ENCODE measurements at regions not wholly inside any gene's neighbourhood (a gene's known extent, or its start where the extent isn't known, plus 50 kb on each side); places are given as distances from the start of the nearest gene placed in this dataset.
"Not testable (repeated sequence)": the region's sequence is repeated elsewhere in the genome, so short reads cannot be mapped to it uniquely, and the experiment has no call there.

DNA sequence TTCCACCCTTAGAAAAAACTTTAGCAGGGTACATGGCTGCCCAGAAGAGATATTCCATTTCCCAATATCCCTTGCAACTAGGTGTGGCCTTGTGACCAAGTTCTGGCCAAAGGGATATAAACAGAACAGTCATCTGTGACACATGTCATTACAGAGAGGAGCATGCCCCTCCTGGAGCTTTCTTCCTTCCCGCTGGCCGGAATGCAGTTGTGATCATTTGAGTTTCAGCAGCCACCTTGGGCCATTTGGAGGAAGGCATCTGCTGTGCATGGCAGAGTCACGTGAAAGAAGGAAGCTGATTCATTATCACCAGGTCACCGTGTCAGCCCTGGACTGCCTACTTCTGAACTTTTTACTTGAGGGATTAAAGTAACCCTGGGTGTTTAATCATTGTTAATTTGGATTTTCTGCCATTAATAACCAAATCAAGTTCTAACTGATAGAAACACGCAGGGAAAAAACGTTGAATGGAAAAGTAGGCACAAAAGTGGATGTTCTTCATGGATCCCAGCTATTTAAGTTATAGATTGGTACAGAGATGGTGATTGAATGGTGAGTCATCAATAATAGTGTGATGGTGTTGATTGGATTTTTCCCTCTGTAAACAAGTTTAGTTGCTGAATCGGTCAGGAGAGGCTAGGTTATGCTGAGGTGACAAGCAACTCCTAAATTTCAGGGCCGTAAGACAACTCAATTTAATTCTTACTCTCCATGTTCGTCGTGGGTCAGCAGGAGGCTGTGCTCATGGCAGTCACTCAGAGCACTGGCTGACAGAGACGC, 80.7 kb upstream of the CCDC167 start:
- Mint-ChIP-seq H3K36me3 (no peaks in the 10 kb centered on the region), H3K4me1 (peaks cover 4% of the 10 kb centered on the region), H3K4me3 (no peak overlapping the region), H3K27ac (no peak overlapping the region), H3K9me3 (no peaks in the 10 kb centered on the region)
- DNase-seq (ENCODE audit: low spot score in 2 of 2) (no peak), ATAC-seq (no peak)

DNA sequence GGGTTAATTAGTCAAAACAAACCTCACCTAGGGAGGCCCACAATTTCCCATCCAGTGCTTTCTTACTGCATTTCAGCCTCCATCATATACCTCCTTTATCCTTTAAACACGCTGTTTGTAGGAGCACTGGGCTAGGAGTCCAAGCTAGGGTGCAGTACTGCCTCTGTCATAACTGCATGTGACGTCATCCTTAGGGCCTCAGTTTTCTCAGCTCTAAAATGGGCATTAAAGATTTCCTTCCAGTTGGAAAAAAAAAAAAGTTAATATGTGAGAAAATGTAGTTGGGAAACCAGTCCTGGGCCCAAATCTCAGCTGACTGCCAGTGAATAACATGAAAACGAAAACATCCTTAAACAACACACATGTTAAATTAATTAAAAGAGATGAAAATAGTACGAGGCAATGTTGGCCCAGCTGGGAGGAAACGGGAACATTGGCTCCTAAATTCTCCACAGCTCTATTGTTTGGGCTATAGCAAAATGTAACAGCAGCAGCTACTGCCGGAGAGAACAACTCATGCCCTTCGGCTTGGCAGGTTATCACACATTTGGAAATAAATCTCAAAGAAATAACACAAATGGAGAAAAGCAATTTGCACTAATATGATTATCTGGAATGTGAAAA, 79.9 kb upstream of the CCDC167 start:
- Mint-ChIP-seq H3K27ac (no peak overlapping the region), H3K4me3 (no peak overlapping the region), H3K9me3 (no peaks in the 10 kb centered on the region), H3K4me1 (peaks cover 2% of the 10 kb centered on the region), H3K36me3 (no peaks in the 10 kb centered on the region)
- no peak for DNase-seq (ENCODE audit: low spot score in 2 of 2)
- ATAC-seq, result no peak

DNA sequence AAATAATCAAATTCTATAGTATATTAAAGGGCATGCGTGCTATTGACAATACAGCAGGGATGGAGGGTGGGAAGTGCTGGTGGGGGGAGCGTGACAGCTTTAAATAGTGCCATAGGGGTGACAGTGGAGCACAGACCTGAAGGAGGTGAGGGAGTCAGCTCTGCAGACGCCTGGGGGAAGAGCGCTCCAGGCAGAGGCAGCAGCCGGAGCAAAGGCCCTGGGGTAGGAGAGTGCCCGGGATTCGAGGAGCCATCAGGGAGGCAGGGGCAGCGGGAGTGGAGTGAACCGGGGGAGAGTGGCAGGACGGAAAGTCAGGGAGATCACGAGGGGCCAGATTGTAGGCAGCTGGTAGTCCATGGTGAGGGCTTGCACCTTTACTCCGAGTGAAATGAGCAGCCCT, 78.4 kb upstream of the CCDC167 start:
- DNase-seq (ENCODE audit: low spot score in 2 of 2) (no peak), ATAC-seq (no peak)
- H3K9me3 Mint-ChIP-seq, result no peaks in the 10 kb centered on the region
- no peak overlapping the region for H3K27ac Mint-ChIP-seq
- H3K36me3 Mint-ChIP-seq, result no peaks in the 10 kb centered on the region
- no peak overlapping the region for H3K4me3 Mint-ChIP-seq
- no peaks in the 10 kb centered on the region for H3K4me1 Mint-ChIP-seq

DNA sequence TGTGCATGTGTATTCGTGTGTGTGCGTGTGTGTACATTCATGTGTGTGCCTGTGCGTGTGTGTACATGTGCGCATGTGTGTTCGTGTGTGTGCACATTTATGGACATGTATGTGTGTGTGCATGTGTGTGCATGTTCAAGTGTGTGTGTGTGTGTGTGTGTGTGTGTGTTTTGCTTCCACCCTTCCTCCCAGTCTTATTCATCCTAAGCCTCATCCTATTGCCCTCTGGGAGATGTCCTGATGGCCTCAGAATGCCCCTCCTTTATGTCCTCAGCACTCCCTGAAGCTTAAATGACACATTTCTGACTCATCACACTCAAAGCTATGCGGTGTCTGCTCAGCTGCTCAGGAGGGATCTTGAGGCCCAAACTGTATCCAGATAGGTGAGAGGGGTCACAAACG, 76.6 kb upstream of the CCDC167 start:
- ATAC-seq (no peak), DNase-seq (ENCODE audit: low spot score in 2 of 2) (no peak)
- Mint-ChIP-seq H3K27ac (no peak overlapping the region), H3K9me3 (no peaks in the 10 kb centered on the region), H3K4me1 (no peaks in the 10 kb centered on the region), H3K4me3 (no peak overlapping the region), H3K36me3 (no peaks in the 10 kb centered on the region)

DNA sequence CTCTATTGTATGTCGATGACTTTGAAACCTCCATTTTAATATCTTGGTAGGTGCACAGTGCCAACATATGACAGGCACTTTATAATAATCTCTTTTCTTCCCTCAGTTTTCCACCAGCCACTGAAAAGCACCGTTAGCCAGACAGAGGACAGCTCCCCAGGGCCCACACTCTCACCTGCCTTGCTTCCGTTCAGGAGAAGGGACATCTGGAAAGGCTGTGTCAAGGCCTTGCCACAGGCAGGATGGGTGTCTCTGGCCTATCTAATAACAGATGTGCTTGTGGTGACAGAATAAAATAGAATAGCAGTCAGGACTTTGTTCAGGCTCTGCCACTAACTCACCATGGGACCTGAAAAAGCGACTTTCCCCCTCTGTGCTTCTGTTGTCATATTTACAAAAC, 75.5 kb upstream of the CCDC167 start:
- ATAC-seq (no peak), DNase-seq (ENCODE audit: low spot score in 2 of 2) (no peak)
- Mint-ChIP-seq H3K4me1 (no peaks in the 10 kb centered on the region), H3K9me3 (no peaks in the 10 kb centered on the region), H3K36me3 (no peaks in the 10 kb centered on the region), H3K4me3 (no peak overlapping the region), H3K27ac (no peak overlapping the region)

DNA sequence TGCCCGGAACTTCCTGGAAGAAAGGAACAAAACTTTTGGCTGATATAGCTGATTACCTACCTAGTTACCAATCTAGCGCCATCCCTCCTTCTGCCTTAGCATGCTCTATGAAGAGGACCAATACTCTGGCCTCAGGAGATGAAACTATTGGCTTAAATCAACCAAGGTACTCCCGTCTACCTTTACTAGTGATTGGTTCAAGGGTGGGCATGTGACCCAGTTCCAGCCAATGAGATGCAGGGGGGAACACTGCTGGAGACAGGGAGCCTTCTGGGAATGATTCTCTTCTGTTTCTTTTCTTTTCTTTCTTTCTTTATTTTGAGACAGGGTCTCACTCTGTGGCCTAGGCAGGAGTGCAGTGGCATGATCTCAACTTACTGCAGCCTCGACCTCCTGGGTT, 72.6 kb upstream of the CCDC167 start:
- DNase-seq (ENCODE audit: low spot score in 2 of 2), result no peak
- Mint-ChIP-seq H3K27ac (no peak overlapping the region), H3K9me3 (no peaks in the 10 kb centered on the region), H3K36me3 (no peaks in the 10 kb centered on the region), H3K4me3 (no peak overlapping the region), H3K4me1 (no peaks in the 10 kb centered on the region)
- ATAC-seq, result no peak

DNA sequence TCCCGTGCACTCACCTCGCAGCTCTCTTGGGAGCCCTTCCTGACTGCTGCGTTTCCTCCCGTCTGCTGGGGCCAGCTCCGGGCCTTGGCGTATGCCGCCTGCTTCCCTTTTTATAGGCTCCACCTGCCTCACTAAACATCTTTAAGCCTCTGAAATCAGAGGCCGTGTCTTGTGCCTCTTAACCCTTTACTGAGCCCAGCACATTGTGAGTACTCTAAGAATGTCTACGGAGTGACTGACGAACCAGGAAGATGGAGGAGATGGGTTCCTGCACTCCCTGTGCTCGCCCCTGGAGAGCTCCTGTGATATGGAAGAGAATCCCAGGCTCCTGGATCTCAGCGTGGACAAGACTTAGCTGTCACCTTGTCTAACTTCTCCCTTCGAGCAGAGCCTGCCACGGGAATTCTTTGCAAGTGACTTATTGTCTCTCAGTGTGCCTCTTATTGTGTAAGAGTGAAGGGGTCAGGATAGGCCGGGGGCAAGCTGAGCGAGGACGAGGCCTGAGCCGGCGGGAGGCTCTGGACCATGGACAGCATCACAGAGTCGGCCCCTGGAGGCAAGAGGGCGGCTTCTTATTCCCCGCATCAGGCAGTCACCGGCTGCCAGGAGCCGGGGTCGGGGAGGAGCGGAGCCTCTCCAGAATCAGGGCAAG, 70.9 kb upstream of the CCDC167 start:
- Mint-ChIP-seq H3K9me3 (no peaks in the 10 kb centered on the region), H3K4me3 (no peak overlapping the region), H3K36me3 (no peaks in the 10 kb centered on the region), H3K27ac (peak overlapping the region; percentile 44), H3K4me1 (peaks cover 7% of the 10 kb centered on the region)
- no peak for DNase-seq (ENCODE audit: low spot score in 2 of 2)
- no peak for ATAC-seq

DNA sequence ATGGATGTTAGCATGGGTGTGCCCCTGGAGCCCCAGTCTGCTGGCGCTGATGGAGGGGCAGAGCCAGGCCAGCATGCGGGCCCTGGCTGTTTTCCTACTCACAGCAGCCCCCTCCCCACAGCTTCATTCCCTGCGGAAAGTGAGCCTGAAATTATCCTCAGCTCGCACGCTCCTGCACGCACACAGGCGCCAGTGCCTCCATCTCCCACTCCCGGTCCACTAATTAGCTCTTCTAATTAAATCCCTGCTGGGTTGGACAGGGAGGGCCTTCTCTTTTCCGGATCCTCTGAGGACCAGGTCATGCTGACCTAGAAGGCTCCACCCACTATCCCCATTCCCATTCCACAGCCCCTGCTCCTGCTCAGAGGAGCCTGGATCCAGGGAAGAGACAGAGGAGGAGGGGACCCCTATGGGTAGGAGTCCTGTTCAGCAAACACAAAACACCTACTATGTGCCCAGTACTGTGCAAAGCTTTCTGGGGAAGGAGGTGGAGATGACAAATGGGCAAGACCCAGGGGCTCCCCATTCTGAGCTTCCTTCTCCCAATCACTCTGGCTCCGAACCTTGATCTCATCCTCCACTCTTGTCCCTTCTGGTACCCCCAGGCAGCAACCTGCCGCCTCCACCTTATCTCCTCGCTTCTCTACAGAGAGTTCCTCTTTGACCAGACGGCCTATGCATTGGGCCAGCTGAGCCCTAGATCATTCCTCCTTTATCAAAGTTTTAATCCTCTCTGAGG, 70.2 kb upstream of the CCDC167 start:
- no peak for DNase-seq (ENCODE audit: low spot score in 2 of 2)
- peaks cover 7% of the 10 kb centered on the region for H3K4me1 Mint-ChIP-seq
- H3K4me3 Mint-ChIP-seq, result no peak overlapping the region
- H3K27ac Mint-ChIP-seq, result peak overlapping the region; percentile 44
- H3K9me3 Mint-ChIP-seq, result no peaks in the 10 kb centered on the region
- ATAC-seq, result no peak
- H3K36me3 Mint-ChIP-seq, result no peaks in the 10 kb centered on the region

DNA sequence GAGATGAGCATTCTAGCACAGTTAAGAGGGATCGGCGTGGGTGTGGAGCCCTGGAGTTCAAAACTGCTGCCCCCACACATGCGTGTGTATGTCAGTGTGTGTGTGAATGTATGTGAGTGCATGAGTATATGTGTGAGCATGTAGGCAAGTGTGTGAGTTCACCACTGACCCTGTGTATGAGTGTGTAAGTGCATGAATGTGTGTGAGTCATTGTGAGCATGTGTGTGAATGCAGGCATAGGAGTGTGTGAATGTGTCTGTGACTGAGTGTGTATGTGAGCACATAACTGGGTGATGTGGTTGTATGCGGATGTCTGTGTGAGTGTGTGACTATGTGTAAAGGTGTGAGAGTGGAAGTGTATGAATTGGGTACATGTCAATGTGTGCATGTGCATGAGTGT, 69.6 kb upstream of the CCDC167 start:
- H3K4me3 Mint-ChIP-seq, result no peak overlapping the region
- DNase-seq (ENCODE audit: low spot score in 2 of 2), result no peak
- peaks cover 7% of the 10 kb centered on the region for H3K4me1 Mint-ChIP-seq
- no peak overlapping the region for H3K27ac Mint-ChIP-seq
- H3K36me3 Mint-ChIP-seq, result no peaks in the 10 kb centered on the region
- ATAC-seq, result peak; percentile 4
- no peaks in the 10 kb centered on the region for H3K9me3 Mint-ChIP-seq

DNA sequence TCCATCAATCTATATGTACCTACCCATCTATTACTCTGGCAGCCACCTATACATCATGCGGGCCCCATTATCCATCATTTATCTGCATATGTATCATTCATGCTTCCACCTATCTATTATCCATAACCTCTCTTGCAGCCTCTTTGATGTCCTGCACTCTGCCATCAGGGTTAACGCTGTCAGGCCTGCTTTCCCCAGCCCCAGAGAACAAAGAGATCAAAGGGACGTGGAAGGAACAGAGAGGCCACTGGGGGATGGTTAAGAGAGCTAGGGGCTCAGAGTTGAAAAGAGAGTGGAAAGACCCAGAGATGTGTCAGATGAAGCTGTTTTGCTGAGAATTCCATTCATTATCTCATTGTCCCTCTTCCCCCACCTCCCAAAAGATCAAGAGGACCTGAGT, 67.3 kb upstream of the CCDC167 start:
- DNase-seq (ENCODE audit: low spot score in 2 of 2) (no peak), ATAC-seq (no peak)
- H3K4me1 Mint-ChIP-seq, result peaks cover 7% of the 10 kb centered on the region
- H3K27ac Mint-ChIP-seq, result no peak overlapping the region
- H3K4me3 Mint-ChIP-seq, result no peak overlapping the region
- no peaks in the 10 kb centered on the region for H3K9me3 Mint-ChIP-seq
- H3K36me3 Mint-ChIP-seq, result no peaks in the 10 kb centered on the region

DNA sequence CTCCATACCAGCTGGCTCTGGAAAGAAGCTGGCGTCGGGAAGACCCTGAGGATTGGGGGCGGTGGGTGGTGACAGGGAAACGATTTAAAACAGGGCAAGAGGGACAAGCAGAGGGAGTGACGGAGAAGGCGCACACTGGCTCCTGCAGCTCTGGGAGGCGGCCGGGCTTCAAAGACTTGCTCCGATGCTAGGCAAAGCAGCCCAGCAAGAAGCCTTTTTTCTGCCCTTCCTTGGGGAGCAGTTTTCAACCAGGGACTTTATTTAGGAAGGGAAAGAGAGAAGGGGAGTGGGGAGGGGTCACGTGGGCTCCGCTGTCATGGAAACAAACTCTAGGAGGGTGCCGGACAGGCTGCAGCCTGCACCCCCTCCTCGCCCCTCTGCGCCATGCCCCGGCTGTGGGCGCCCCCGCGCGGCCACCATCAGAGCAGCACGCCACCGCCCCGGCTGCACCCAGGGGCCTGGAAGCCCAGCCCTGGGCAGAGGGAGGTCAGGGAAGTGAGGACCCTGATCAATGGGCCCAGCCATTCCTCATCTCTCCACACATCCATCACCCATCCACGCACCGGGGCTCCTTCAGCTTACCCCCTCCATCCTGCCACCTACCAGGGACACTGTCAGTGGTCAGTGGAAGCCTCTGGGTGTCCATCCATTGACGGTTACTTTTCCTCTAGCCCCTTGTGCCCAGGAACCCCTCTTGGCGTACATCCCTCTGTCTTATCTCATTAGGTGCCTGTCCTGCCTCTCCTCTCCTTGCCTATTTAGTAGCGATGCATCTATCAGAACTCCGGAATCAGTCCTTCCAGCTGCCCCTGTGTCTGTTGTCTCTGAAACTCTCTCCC, 66.6 kb upstream of the CCDC167 start:
- peak; percentile 89 for ATAC-seq
- Mint-ChIP-seq H3K27ac (no peak overlapping the region), H3K36me3 (no peaks in the 10 kb centered on the region), H3K4me3 (peak overlapping the region; percentile 4), H3K4me1 (peaks cover 7% of the 10 kb centered on the region), H3K9me3 (no peaks in the 10 kb centered on the region)
- DNase-seq (ENCODE audit: low spot score in 2 of 2), result peak; percentile 88

DNA sequence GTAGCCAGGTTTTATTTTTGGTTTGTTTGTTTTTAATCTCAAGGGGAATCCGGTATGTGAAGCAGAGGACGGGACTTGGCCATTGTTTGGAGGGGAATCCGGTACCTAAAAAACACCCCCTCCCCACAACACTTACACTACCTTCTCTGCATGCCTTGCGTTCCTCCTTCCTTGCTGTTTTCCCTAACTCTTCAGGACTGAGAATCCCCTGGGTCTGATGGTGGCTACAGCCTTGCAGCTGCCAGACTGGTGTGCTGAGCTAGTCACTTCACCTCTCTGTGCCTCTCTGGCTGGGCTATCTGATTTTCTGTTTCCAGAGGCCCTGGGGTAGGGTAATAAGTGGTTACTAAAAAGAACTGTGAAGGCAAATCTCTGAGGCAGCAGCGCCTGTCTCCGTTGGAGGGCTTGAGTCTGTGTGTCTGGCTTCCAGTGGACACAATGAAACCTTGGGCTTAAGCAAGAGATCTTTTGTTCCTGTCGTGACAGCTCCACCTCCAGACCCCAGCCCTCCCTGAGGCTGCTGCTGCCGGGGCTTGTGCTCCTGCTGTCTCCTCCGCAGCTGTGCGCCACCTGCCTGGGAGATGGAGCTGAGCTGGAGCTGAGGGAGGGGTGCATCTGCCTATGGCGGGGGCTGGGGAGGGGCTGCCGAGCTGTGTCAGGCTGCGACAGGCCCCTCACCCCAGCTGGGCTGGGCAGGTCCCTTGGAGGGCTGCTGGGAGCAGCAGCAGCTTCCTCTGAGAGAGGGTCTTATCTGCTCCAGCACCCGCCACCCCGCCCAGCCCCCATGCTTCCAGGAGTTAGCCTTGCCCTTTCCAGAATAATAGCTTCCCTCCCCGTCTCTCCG, 65.8 kb upstream of the CCDC167 start:
- peaks cover 9% of the 10 kb centered on the region for H3K4me1 Mint-ChIP-seq
- peak overlapping the region; percentile 67 for H3K27ac Mint-ChIP-seq
- H3K9me3 Mint-ChIP-seq, result no peaks in the 10 kb centered on the region
- ATAC-seq (no peak), DNase-seq (ENCODE audit: low spot score in 2 of 2) (no peak)
- peak overlapping the region; percentile 4 for H3K4me3 Mint-ChIP-seq
- H3K36me3 Mint-ChIP-seq, result no peaks in the 10 kb centered on the region

DNA sequence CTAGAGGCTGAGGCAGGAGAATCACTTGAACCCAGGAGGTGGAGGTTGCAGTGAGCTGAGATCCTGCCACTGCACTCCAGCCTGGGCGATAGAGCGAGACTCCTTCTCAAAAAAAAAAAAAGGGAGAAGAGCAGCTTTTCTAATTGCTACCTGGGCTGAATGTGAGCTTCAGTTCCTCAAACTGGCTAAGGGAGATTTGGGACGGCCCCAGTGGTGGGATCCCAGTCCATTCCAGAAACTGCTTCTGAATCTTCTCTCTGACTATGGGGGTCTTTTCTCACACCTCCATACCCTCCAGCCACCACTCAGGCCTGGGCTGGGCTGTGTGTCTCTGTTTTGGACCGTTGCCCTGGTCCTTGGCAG, 63.2 kb upstream of the CCDC167 start:
- H3K4me3 Mint-ChIP-seq; H3K36me3 Mint-ChIP-seq; ATAC-seq; DNase-seq (ENCODE audit: low spot score in 2 of 2); H3K27ac Mint-ChIP-seq; H3K9me3 Mint-ChIP-seq: not testable (repeated sequence)
- peaks cover 34% of the 10 kb centered on the region for H3K4me1 Mint-ChIP-seq

DNA sequence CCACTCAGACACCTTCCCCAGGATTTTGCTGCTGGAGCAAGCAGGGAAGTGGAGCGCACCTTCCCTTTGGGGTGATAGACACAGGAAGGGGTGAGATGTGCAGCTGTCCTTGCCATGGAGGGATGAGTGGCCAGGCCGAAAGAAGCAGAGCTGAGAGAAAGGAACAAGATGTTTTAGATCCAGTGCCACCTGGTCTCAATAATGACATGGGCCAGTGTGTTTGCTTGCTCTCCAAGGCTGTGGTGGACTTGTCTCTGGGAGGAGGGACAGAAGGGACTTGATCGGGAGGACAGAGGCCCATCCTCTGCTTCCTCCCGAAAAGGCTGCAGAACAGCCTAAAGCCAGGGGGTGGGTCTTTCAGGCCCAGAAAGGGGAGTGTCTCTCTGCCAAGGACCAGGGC, 61.7 kb upstream of the CCDC167 start:
- Mint-ChIP-seq H3K36me3 (no peaks in the 10 kb centered on the region), H3K4me3 (no peak overlapping the region), H3K27ac (peak overlapping the region; percentile 70), H3K9me3 (no peaks in the 10 kb centered on the region), H3K4me1 (peaks cover 34% of the 10 kb centered on the region)
- ATAC-seq, result no peak
- no peak for DNase-seq (ENCODE audit: low spot score in 2 of 2)
